ENCODE measurements at regions not wholly inside any gene's neighbourhood (a gene's known extent, or its start where the extent isn't known, plus 50 kb on each side); places are given as distances from the start of the nearest gene placed in this dataset.

DNA sequence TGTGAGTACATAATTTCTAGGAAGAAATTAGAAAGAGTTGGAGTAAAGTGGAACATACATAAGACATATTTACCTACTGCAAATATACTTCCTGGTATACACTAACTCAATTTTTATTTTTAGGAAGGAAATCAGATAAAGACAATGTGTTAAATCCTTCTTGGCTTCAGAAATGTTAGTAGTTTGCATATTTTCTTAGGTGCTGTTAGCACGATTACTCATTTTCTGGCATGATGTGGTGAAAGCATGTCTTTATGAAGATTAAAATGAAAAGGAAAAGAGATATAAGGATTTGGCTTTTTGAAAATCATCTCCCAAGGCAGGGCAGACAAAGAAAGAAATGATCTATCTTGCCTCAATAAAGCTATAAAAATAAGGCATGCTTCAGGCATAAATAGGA lies 287.6 kb upstream of the E2F7 start:
- no peak for DNase-seq (ENCODE audit: low read depth in 2 of 2)

DNA sequence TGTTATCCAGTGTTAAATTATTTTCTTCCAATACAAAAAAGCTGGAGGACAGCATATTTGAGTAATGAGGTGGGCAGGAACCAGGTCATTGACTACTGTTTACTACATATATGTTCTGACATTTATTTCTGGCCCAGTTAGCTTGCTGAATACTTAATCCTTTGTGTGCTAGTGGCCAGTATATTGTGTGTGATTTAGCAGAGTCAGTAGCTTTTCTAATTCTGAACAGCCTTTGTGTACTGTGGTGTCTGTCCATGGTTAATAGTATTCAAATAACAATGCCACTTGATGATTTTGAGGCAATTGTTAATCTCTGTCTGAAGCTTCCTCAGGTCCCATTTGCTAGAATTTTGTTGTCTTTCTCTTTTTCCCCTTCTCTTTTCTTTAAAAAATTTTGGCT lies 286.5 kb upstream of the E2F7 start:
- DNase-seq (ENCODE audit: low read depth in 2 of 2): no peak

DNA sequence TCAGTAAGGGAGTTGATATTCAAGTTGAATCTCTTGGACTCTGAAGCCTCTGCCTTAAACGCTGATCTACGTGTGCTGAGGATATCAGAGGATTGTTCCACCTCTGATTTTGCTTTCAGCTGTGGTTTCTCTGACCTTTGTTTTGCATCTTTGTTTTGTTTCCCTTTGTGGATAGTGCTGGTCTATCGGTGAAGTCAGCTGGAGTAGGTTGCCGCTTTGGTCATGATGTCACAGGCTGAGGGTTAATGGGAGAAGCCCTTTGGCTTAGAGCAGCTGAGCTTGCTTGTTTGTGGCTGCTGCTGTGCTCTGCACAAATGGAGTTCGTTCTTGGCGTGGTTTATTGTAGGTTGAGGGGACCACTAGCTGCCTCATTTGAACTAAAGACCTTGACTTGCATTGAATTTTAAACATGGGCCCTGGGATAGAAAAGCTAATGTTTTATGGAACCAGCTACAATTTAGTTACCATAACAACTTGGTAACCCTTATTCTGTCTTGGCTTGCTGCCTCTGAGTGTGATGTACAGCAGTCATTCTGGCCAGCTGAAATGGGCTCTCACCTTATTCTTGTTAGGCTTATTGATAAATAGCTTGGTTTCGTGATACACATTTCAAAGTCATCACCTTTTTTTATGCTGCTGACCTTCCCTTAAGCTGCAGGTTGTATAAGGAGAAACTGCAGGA lies 284.5 kb upstream of the E2F7 start:
- no peak for DNase-seq (ENCODE audit: low read depth in 2 of 2)

DNA sequence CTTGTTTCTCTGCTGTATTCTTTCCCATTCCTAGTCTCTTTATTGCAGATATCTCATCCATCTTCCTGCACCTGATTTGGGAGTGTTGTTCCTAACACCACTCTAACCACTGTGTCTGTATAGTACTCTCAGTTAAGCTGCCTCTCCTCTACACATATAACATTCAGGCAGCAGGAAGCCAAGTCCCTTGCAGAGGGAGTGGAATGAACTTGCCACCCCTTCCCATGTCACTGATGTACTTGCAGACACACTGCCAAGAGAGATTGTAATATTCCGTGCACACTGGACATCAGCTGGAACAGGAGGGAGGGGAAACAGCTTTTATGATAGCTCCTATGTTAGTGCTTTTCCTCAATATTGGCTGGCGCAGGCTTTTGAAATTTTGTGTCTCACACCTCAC lies 281.6 kb upstream of the E2F7 start:
- DNase-seq (ENCODE audit: low read depth in 2 of 2): no peak

DNA sequence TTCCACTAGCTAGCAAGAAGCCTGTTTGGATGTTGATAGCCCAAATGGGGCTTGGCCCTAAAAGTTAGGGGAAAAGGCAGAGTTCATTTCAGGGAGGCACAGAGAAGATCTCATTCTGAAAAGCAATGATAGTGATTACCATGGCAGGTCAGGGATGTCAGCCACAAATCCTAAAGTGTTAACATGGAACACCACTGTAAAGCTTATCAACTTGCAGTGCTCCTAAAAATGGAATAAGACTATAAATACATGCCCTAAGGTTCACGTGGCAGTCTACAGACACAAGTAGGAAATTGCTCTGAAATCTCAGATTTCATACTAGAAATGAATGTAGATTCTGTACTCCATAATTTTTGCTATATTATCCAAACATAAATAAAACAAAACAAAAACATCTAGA lies 280.0 kb upstream of the E2F7 start:
- no peak for DNase-seq (ENCODE audit: low read depth in 2 of 2)

DNA sequence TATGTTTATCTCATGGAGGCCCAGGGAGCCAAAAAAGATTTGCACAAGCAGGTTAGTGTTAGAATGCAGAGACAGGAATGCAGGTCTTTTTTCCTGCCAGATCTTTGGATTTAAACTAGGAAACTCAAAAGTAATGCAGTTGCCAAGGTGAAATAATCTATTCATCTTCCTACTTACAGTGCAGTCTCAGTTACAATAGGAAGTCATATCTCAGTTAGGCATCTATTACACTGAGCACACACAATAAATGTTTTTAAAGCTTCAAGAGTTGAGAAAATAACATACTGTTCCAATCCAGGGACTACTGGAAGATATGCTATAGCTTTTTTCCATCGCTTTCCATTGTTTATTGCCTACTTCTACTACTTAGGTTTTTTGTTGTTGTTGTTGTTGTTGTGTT lies 279.3 kb upstream of the E2F7 start:
- no peak for DNase-seq (ENCODE audit: low read depth in 2 of 2)

DNA sequence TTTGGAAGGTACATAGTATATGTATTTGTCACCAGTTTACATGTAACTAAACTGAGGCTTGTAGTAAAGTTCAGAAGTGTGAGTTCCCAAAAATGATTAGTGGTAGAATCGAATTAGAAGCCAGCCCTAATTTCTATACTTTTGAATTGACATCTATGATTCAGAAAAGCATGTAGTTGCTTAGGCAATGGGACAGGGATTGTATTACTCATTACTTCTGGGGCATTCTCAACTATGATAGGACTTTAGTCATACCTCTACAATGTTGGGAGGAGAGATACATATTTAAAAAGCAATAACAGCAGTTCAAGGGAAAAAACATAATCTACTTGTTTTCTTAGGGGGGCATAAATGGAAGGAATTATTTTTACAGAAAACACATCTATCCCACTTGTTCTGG lies 277.9 kb upstream of the E2F7 start:
- no peak for DNase-seq (ENCODE audit: low read depth in 2 of 2)

DNA sequence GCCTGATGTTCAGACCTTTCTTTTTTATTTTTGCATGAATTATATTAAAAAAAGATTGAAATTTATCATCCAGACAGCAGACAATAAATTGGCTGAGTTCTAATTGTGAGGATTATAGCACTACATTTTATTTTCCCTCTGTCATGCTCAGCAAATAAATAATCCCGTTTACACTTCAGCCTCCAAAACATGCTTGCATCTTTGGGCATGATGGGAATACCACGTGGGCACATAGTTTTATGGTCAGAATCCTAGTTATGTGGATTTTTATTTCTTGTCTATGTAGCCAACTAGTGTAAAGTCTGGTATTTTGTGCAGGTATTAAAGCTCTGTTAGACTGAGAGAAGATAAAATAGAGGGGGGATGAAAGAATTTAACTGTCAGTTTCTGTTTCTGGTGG lies 276.9 kb upstream of the E2F7 start:
- DNase-seq (ENCODE audit: low read depth in 2 of 2): no peak

DNA sequence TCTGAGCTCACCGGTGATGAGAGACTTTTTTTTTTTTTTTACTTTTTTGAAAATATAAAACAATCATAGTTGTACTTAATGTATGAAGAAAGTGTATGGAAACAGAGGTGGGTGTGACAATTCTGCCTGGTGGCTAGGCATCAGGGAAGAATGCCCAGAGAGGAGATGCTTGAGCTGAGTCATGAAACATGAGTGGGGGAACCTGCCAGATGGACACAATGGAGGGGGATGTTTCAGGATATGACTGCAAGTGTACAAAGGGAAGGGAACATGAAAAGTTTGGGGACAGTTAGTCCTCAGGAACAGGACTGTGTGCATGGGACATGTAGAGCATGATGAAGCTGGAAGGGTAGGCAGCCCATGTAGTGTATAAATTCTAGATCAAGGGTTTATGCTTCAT lies 274.2 kb upstream of the E2F7 start:
- no peak for DNase-seq (ENCODE audit: low read depth in 2 of 2)

DNA sequence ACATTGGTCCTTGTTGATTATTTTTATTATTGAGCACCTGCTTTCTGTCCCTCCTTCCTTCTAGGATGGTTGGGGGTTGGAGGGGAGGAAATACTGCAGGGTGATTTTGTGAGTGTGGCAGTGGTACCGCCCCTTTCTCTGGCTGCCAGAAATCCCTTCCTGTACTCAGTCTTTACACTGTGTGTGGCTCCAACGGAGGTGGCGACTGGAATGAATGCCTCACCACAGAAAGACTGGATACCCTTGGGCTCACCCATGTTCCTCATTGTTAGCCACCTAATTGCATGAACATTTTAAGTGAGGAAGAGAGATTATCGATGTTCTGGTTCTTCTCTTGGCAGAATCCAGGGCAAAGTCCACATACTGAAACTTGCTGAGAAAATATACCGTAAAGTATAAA lies 272.0 kb upstream of the E2F7 start:
- DNase-seq (ENCODE audit: low read depth in 2 of 2): no peak

DNA sequence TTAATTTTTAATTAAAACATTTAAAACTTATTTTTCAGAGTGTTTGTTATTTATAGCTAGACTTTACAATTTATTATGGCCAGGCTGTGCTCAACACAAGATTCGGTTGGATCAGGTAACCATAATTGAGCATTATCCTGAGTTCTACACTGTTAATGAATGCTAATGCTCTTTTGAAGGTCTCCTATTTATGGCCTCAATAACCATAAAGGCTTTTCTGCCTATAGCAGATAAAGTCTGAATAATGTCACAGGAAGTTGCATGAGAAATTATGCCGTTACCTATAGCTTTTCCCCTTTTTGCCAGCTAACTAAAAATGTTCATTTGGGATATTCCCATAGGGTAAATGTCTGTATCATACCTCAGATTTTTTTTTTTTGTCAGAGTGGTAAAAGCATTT lies 269.4 kb upstream of the E2F7 start:
- DNase-seq (ENCODE audit: low read depth in 2 of 2): no peak

DNA sequence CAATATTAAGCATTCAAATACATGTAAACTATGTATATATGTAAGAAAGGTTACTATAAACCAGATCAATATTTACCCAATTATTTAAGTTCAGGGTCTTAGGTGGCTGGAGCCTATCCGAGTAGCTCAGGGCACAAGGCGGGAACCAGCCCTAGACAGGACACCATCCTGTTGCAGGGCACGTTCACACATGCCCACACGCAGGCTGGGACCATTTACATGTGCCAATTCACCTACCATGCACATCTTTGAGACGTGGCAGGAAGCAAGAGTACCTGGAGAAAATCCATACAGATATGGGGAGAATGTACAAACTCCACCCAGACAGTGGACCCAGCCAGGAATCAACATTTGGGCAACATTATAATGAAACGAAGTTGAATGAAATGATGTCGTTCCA lies 263.0 kb upstream of the E2F7 start:
- DNase-seq (ENCODE audit: low read depth in 2 of 2): no peak

DNA sequence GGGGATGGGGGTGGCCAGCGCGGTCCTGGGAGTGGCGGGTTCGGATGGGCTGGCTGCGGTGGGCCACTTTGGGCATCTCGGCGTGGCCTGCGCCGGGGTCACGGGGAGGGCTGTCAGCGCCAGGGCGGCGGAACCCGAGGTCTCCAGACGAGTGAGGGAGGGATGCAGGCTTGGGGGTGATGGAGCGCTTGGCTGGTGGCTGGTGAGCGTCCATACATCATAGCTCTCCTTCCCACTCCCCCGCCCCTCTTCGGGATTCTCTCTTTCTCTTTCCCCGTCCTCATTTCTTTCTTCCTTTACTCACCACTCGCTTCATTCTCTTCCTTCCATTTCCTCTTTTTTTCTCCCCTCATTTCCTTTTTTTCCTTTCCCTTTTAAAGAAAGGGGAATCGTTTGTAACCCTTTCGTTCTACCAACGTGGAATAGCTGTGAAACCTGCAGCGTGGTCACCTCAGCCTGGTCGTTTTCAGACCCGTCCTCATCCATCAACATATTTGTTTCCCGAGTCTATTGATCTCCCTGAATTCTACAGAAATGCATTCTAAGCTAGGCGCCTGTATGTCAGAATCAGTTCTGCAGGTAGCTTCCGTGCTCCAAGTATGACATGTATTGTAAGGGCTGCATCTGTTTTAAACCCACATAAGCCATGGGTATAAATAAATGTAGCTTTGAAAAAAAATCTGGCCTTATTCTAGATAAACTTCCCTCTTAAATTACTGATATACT lies 260.3 kb upstream of the E2F7 start:
- no peak for DNase-seq (ENCODE audit: low read depth in 2 of 2)

DNA sequence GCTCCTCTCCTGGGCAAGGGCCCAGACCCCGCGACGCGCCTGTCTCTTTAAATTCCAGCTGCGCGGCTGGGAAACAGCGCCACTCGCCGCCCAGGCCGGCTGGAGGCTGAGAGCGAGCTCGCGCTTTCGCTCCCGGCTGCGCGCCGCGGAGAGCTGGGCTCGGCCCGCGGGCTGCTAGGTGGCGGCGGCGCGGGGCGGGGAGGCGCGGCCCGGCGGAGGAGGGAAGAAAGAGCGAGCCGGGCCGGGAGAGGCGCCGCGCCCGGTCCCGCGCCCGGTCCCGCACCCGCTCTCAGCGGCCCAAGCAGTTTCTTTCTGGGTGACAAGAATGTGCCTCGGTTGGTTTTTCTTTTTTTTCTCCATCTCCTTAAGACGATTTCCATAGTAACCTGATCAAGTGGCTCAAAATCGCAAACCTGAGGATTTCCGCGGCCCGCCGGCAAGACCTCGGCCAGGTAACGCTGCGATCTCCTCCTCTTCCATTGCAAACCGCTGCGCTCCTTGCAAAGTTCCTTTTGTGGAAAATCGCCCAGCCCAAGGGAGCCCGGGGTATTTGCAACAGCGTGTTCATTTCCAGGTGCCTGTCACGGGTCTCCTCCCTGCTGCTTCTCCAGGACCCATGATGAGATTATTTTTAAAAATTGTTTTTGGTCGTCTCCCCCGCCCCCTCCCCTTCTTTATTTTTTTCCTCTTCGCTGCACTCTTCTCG lies 259.5 kb upstream of the E2F7 start:
- DNase-seq (ENCODE audit: low read depth in 2 of 2): peak; percentile 2 to 5

DNA sequence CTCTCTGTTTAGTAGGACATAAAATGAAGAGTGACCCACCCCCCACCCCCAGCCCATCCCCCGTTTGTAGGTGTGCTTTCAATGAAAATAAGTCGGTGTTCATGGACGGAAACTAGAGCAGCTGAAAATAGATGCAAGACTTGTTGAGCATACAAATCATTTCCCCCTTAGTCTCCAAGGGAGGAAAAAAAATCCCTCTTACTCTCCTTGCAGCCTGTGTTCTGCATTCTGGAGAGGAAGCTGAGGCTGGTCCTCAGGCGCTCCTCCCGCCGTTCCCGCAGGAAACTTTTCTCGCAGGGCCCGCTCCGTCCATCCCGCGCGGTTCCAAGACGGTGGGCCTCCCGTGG lies 259.0 kb upstream of the E2F7 start:
- no peak for DNase-seq (ENCODE audit: low read depth in 2 of 2)

DNA sequence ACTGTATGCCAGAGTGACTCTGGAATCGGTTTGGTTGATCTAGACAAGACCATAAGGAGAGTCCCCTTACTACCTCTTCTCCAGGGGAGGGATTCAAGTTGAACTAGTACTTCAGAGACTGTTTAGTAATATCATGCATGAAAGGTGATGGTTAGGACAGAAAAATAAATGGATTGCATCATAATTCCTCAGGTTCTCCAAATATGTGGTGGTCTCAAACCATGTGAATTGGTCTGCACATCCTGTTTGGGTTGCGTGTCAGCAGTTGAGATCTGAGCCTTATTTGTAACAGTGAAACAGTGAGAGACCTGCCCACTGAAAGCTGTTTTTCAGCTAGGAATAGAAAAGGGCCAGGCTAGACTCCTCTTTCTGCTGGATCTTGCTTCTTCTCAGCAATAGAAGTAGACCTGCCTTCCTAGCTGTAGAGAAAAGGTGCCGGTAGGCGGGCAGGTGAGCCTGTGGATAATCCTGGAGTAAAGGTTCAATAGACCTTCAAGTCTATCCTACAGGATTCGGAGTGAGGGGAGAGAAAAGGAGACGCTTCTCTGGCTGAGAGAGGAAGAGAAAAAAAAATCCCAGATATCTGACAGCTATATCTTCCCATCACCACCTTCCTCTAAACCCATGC lies 258.5 kb upstream of the E2F7 start:
- no peak for DNase-seq (ENCODE audit: low read depth in 2 of 2)

DNA sequence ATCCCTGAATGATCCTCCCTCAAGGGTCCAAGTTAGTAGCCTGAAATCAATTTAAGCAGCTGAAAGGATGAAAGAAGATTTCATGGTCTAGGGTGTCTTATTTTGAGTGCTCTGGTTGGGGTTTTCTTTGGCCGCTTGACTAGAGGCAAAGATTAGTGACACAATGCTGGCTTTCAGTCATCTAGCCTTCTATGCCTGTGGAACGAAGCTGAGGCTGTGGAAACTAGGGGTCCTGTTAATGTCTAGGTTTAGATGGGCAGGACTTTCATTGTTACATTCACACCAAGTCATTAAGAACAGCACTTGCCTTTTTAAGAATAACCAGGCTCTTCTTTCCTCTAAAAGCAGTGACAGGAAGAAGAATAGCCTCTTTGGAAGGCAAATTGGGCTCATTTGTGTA lies 253.8 kb upstream of the E2F7 start:
- DNase-seq (ENCODE audit: low read depth in 2 of 2): no peak

DNA sequence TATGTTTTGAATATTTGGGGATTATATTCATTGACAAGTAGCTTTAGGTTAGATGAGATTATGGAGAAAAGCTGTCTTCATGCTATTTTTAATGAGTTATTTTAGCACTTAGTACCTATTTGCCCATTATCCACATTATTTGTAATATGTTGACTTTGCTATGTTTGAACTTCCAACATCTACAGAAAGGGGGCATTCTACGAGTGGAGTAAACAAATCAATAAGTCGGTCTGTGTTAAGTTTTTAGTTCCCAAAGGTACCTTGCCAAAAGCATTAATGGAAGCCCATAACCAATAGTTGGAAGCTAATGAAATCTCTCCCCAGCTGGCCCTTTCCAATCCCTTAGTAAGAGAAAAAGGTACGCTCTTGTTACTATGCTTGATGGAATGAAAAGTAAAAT lies 250.0 kb upstream of the E2F7 start:
- DNase-seq (ENCODE audit: low read depth in 2 of 2): no peak

DNA sequence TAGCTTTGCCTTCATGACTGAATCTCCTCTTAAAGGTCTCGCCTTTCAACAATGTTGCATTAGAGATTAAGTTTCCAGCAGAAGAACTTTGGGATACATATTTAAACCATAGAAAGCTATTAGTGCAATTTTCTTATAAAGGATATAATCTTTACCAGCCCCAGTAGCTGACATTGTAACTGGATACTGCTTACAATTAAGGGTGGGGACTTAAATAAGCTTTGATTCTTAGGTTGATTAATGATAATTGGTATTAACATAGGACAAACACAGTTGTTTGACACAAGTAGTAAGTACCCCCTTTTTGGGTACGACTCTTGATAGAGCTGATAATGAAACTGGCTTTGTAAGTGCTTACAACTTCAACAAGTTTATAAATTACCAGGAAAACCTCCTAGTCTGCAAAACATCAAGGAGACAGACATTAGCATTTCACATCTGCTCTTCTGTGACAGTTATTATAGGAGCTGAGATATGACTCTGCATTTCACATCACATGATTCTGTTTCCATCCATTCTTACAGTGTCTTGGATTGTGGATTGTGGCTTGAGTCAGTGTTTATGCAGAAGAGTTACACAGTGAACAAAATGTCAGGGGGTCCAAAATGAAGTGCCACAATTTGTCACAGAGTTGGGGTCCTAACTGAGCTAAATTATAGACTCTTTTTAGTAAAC lies 249.1 kb upstream of the E2F7 start:
- no peak for DNase-seq (ENCODE audit: low read depth in 2 of 2)

DNA sequence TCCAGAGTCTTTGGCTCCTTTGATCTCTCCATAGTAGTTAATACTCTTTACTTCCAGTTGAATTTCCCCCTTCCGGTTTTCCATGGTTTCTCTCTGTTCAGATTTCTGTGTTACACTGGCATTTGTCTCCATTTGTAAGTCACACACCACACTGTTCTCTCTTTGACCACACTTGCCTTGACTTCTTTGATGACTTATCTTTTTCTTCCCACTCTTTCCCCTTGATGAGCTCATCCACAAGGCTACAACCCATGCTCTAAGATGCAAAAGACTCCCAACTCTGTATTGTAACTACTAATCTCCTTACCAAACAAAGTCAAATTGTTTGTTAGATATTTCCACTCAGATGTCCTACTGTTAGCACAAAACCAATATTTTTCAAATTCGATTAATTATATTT lies 242.7 kb upstream of the E2F7 start:
- no peak for DNase-seq (ENCODE audit: low read depth in 2 of 2)

DNA sequence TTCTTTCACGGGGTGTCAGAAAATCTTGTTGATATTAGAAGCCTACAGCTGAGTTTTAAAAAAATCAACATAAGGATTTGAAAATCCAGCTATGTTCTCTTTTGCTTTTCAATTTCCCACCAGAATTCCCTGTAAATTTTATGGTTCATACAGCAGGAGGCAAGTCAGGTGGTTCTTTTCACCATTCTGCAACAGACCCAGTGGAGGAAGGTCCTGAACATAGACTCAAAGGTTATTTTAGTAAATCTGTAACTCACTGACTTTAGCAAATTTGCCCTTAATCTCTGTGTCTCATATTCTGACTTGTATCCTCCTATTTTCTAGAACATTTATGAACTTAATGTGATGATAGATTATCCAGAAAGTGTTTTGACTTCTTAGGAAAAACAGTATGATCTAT lies 235.4 kb upstream of the E2F7 start:
- DNase-seq (ENCODE audit: low read depth in 2 of 2): no peak

DNA sequence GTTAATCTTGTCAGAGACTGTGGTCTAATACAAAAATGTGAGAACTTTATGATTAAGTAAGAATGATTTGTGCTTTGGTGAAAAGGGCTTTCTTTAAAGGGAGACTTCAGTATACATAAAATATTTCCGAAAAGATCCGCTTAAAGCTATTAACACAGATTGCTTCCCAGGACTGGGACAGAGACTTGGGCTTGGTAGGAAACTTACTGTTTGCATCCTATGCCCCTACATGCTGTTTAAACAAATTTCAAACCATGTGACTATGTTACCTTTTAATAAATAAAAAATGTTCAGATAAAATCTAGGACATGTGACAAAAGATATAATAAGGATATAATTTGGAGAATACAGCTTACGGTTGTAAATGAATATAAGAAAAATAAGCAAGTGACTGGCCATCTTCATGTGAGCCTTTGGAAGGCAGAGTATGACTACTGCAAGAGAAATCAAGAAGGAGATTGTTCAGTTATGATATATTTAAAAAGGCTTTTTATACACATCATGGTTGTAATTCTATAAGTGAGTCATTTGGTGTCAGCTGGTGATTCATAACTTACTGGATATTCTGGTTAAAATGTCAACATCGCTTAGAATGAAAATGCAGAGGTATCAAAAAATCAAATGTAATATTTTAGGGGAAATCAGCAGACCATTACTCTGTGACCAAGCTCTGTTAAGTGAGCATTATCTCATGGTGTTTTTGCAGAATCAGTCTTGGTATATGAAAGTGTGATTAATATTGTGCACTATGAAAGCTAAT lies 234.7 kb upstream of the E2F7 start:
- no peak for DNase-seq (ENCODE audit: low read depth in 2 of 2)
